ENCODE measurements at regions not wholly inside any gene's neighbourhood (a gene's known extent, or its start where the extent isn't known, plus 50 kb on each side); places are given as distances from the start of the nearest gene placed in this dataset.
"Not testable (repeated sequence)": the region's sequence is repeated elsewhere in the genome, so short reads cannot be mapped to it uniquely, and the experiment has no call there.

DNA sequence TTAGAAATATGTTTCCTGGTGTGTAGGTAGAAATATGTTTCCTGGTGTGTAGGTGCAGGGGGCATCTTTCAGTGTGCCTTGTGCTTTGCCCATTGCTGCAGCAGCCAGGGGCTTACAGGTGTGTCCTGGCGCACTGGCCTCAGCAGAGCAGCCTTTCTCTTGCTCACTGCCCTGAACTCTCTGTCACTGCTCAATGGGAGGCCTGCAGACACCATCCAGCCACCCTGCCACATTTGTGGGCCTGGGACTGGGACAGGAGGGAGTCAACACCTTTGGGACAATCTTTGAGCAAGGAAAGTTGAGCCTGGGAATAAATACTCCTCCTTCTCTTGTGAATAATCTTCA, 62.4 kb upstream of the RBM24 start:
- Histone ChIP-seq H3K9me3 (no peaks in the 10 kb centered on the region), H3K4me1 (peaks cover 8% of the 10 kb centered on the region), H3K4me3 (no peak overlapping the region), H3K27me3 (no peaks in the 10 kb centered on the region), H3K27ac (no peak overlapping the region), H3K36me3 (replicated peaks in 1 of 2; ENCODE audit: insufficient read depth in 1 of 2, low read depth in 2 of 2) (no peaks in the 10 kb centered on the region)
- TF ChIP-seq POLR2A (IDR thresholded peaks at IDR 0.05) (no peak), CTCF (IDR thresholded peaks at IDR 0.05) (no peak)
- no peak for DNase-seq
- intact Hi-C loops (cut with DNase I): no loop called here
- 91 to 100% methylated on average over 1 of the region's 1 CpG for WGBS, 2 donors
- ATAC-seq: no peak

GRCh38 chr6:17219098-17219497, 62.1 kb upstream of the RBM24 start:
- no peaks in the 10 kb centered on the region for H3K36me3 ChIP-seq (replicated peaks in 1 of 2; ENCODE audit: insufficient read depth in 1 of 2, low read depth in 2 of 2)
- H3K4me3 ChIP-seq: no peak overlapping the region
- no peak for DNase-seq
- H3K9me3 ChIP-seq: no peaks in the 10 kb centered on the region
- intact Hi-C loops (cut with DNase I): no loop called here
- ATAC-seq: no peak
- peaks cover 8% of the 10 kb centered on the region for H3K4me1 ChIP-seq
- H3K27ac ChIP-seq: no peak overlapping the region
- 89 to 96% methylated on average over 5 of the region's 5 CpGs for WGBS, 2 donors
- H3K27me3 ChIP-seq: no peaks in the 10 kb centered on the region
- TF ChIP-seq CTCF (IDR thresholded peaks at IDR 0.05): no peak
- TF ChIP-seq POLR2A (IDR thresholded peaks at IDR 0.05): no peak

- no peaks in the 10 kb centered on the region for H3K36me3 ChIP-seq (replicated peaks in 1 of 2; ENCODE audit: insufficient read depth in 1 of 2, low read depth in 2 of 2)
- no peaks in the 10 kb centered on the region for H3K9me3 ChIP-seq
- H3K27me3 ChIP-seq: no peaks in the 10 kb centered on the region
- peaks cover 8% of the 10 kb centered on the region for H3K4me1 ChIP-seq
- 62 to 65% methylated on average over 12 of the region's 12 CpGs for WGBS, 2 donors
- TF ChIP-seq POLR2A (IDR thresholded peaks at IDR 0.05): no peak
- TF ChIP-seq CTCF (IDR thresholded peaks at IDR 0.05): no peak
- intact Hi-C loops (cut with DNase I): no loop called here
- H3K27ac ChIP-seq: no peak overlapping the region
- no peak overlapping the region for H3K4me3 ChIP-seq
- DNase-seq: no peak
- no peak for ATAC-seq
These were observed 60.9 kb upstream of the RBM24 start for GRCh38 chr6:17220040-17220910.

DNA sequence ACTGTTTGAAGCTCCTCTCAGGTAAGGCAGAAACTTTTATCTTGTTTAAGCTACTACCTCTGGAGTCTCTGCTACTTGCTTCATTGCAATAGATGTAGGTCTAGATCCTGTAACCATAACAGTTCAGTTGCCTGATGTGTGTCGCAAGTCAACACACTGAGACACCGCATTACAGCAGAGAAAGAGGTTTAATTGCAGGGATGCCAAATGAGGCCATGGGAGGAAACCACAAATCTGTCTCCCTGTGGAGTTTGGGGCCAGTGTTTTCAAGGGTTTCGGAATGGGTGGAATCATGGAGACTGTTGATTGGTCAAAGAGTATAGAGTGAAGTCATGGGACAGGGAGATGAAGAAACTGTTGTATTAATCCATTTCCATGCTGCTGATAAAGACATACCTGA, 57.1 kb upstream of the RBM24 start:
- Histone ChIP-seq H3K9me3 (no peaks in the 10 kb centered on the region), H3K27me3 (no peaks in the 10 kb centered on the region), H3K4me1 (peaks cover 12% of the 10 kb centered on the region), H3K4me3 (no peak overlapping the region), H3K27ac (no peak overlapping the region), H3K36me3 (replicated peaks in 1 of 2; ENCODE audit: insufficient read depth in 1 of 2, low read depth in 2 of 2) (no peaks in the 10 kb centered on the region)
- intact Hi-C loops (cut with DNase I): no loop called here
- no peak for DNase-seq
- 90 to 100% methylated on average over 3 of the region's 3 CpGs for whole genome bisulfite sequencing, 2 donors
- TF ChIP-seq POLR2A (IDR thresholded peaks at IDR 0.05) (no peak), CTCF (IDR thresholded peaks at IDR 0.05) (no peak)
- no peak for ATAC-seq

GRCh38 chr6:17224501-17224900, 56.7 kb upstream of the RBM24 start:
- H3K4me1 ChIP-seq: peaks cover 12% of the 10 kb centered on the region
- H3K27ac ChIP-seq; H3K36me3 ChIP-seq (replicated peaks in 1 of 2; ENCODE audit: insufficient read depth in 1 of 2, low read depth in 2 of 2); ATAC-seq; H3K4me3 ChIP-seq; intact Hi-C loops (cut with DNase I); H3K9me3 ChIP-seq; H3K27me3 ChIP-seq; DNase-seq: not testable (repeated sequence)
- WGBS, 2 donors: 82 to 87% methylated on average over 5 of the region's 5 CpGs
